B cell (primary cell): ENCODE measurements at regions not wholly inside any gene's neighbourhood (a gene's known extent, or its start where the extent isn't known, plus 50 kb on each side); places are given as distances from the start of the nearest gene placed in this dataset.

Experiments
- EZH2 ChIP-seq: IDR thresholded peaks from 2 replicates; pipeline ENCODE4 v1.6.1; 2012; ENCODE audit warnings: borderline replicate concordance, low read depth, mild to moderate bottlenecking, moderate library complexity, low read length; ENCODE audit not compliant: insufficient read depth, poor library complexity, severe bottlenecking
- TF ChIP-seq, protein P1 (sequence below): fragments of 200-600 bp; IDR thresholded peaks from one replicate; pipeline ENCODE4 v1.8.0; 2022; ENCODE audit warnings: antibody characterized with exemption, mild to moderate bottlenecking

DNA sequence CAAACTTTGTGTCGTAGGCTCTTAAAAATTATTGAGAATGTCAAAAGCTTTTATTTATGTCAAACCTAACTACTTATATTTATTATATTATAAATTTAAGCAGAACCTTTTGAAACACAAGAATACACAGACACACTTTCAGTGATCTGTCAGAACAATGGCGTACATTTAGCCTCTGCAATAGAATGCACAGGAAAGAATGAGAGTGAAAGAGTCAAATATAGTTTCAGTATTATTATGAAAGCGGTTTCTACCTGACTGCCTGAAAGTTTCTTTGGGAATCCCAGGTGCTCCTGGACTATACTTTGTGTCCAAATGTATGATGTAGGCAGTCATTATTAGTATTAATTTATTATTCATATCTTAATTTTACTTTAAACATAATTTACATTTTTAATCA, 872.0 kb upstream of the AGA start:
- TF ChIP-seq, protein P1, sequence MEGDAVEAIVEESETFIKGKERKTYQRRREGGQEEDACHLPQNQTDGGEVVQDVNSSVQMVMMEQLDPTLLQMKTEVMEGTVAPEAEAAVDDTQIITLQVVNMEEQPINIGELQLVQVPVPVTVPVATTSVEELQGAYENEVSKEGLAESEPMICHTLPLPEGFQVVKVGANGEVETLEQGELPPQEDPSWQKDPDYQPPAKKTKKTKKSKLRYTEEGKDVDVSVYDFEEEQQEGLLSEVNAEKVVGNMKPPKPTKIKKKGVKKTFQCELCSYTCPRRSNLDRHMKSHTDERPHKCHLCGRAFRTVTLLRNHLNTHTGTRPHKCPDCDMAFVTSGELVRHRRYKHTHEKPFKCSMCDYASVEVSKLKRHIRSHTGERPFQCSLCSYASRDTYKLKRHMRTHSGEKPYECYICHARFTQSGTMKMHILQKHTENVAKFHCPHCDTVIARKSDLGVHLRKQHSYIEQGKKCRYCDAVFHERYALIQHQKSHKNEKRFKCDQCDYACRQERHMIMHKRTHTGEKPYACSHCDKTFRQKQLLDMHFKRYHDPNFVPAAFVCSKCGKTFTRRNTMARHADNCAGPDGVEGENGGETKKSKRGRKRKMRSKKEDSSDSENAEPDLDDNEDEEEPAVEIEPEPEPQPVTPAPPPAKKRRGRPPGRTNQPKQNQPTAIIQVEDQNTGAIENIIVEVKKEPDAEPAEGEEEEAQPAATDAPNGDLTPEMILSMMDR: no peak
- TF ChIP-seq EZH2: no peak
